CD4-positive, alpha-beta T cell (primary cell): ENCODE measurements at regions not wholly inside any gene's neighbourhood (a gene's known extent, or its start where the extent isn't known, plus 50 kb on each side); places are given as distances from the start of the nearest gene placed in this dataset.

Source experiments
- ATAC-seq: fragments of 200-7000 bp; cut with Tn5 transposase; one replicate; pipeline ENCODE4 v1.10.0; 2022; ENCODE audit warnings: mild to moderate bottlenecking; ENCODE audit not compliant: poor library complexity
- CTCF ChIA-PET: fragments of 350-600 bp; sonication (Branson Sonifier 250); formaldehyde crosslinking; loops from one replicate; lab custom pipeline; 2021; ENCODE audit warnings: antibody characterized with exemption, inconsistent platforms; lab: Charles Lee
- POLR2A ChIA-PET: fragments of 350-600 bp; sonication (Branson Sonifier 250); formaldehyde crosslinking; loops from one replicate; lab custom pipeline; 2021; ENCODE audit warnings: antibody characterized with exemption, inconsistent platforms; lab: Charles Lee
- DNase-seq, 14 experiments: peaks; one replicate each; pipeline ENCODE4 v3.0.0-alpha.2; 2013 to 2020; ENCODE audit warnings: mixed read lengths in 2 of 14
- H3K27ac ChIP-seq, 2 donors: one replicate each; pipeline versions ENCODE4 v1.5.1 to v1.7.0; 2013; ENCODE audit warnings: low read length in 2 of 2, low read depth in 1 of 2, mild to moderate bottlenecking in 1 of 2
- H3K27me3 ChIP-seq, 2 experiments: 1 replicate in 1 of 2; 2 replicates in 1 of 2; pipeline versions ENCODE4 v1.6.1 to v1.7.0; 2013; ENCODE audit warnings: low read length in 2 of 2, control low read depth in 1 of 2, mild to moderate bottlenecking in 1 of 2, moderate library complexity in 1 of 2; ENCODE audit not compliant: insufficient read depth in 2 of 2, control insufficient read depth in 1 of 2
- H3K36me3 ChIP-seq: one replicate; pipeline ENCODE4 v1.6.1; 2013; ENCODE audit warnings: low read length, control low read depth; ENCODE audit not compliant: insufficient read depth
- H3K4me1 ChIP-seq: one replicate; pipeline ENCODE4 v1.6.1; 2013; ENCODE audit warnings: low read length, control low read depth; ENCODE audit not compliant: insufficient read depth
- H3K4me3 ChIP-seq: one replicate; pipeline ENCODE4 v1.5.1; 2013; ENCODE audit warnings: mild to moderate bottlenecking, low read length, moderate library complexity
- H3K9me3 ChIP-seq, 2 experiments: 1 replicate in 1 of 2; 2 replicates in 1 of 2; pipeline versions ENCODE4 v1.6.1 to v1.7.0; 2013; ENCODE audit warnings: low read length in 2 of 2, mild to moderate bottlenecking in 2 of 2, control low read depth in 1 of 2, moderate library complexity in 1 of 2; ENCODE audit not compliant: control insufficient read depth in 1 of 2, insufficient read depth in 1 of 2
- H3K27ac Mint-ChIP-seq: one replicate; pipeline ENCODE4 v1.8.0; 2020; ENCODE audit warnings: mixed read lengths
- H3K27me3 Mint-ChIP-seq: one replicate; pipeline ENCODE4 v1.8.0; 2021; ENCODE audit warnings: mixed read lengths
- H3K36me3 Mint-ChIP-seq: one replicate; pipeline ENCODE4 v1.8.0; 2021; ENCODE audit warnings: low read depth, mixed read lengths
- H3K4me1 Mint-ChIP-seq: one replicate; pipeline ENCODE4 v1.8.0; 2021; ENCODE audit warnings: low read depth, mixed read lengths
- H3K4me3 Mint-ChIP-seq: one replicate; pipeline ENCODE4 v1.8.0; 2020; ENCODE audit warnings: mild to moderate bottlenecking, mixed read lengths
- H3K9me3 Mint-ChIP-seq: one replicate; pipeline ENCODE4 v1.8.0; 2020; ENCODE audit warnings: mixed read lengths
- intact Hi-C, 2 experiments: fragments of 100-400 bp; cut with DNase I in 1 of 2; cut with micrococcal nuclease in 1 of 2; formaldehyde crosslinking; loops; one replicate each; pipeline versions ENCODE4 v1.15.1 to v1.9.0; 2023 to 2025; cut with DNase I, micrococcal nuclease
- TF ChIP-seq, protein P1 (sequence below): fragments of 200-600 bp; IDR thresholded peaks from one replicate; pipeline ENCODE4 v1.8.0; 2022; ENCODE audit warnings: antibody characterized with exemption, mild to moderate bottlenecking

DNA sequence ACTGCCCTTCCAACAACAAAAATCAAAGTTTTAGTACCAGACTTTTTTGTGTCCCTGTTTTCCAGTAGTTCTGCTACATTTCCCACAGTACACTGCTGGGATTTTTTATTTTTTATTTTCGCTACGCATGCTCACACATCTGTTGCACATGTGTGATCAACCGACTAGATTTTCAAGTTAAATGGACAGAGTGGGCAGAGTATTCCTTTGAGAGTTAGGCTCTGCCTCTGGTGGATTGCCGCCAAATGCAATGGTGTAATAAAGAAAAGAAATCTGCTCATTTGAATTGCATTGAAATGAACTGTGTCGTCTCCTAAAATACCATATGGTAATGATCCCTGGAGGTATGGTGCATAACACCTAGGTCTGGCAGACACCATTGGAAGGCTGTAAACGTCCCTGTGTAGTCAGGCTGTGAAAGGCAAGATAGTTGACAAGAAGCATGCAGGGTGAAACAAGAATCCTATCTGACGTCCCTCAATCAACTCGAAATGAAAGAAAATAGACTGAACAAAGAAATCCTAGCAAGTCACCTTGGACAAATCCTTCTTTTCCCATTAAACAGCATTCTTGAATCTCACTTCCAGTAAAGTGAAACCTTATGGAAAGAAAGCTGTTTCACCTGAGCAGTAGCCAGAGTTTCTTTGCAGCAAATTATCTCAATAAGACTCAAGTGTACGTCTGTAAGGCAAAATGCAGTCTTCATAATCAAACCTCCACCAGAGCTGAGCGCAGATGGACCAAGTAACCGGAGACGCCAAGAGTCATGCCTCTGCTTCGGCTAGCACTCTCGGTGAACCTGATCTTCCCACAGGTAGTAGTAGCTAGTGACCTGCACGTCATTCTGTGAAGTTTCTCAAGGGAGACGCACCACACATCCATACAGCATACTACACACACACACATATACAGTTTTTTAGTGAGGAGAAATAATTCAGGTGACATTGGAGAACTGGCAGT lies 357.3 kb downstream of the CRPPA start:
- Mint-ChIP-seq H3K27me3 (no peaks in the 10 kb centered on the region), H3K4me3 (no peak overlapping the region), H3K36me3 (no peaks in the 10 kb centered on the region), H3K4me1 (peaks cover 6% of the 10 kb centered on the region), H3K9me3 (no peaks in the 10 kb centered on the region), H3K27ac (no peak overlapping the region)
- DNase-seq, result no peak
- Histone ChIP-seq H3K27ac (no peak overlapping the region), H3K27me3 (no peaks in the 10 kb centered on the region), H3K4me3 (no peak overlapping the region), H3K9me3 (no peaks in the 10 kb centered on the region), H3K4me1 (no peaks in the 10 kb centered on the region), H3K36me3 (no peaks in the 10 kb centered on the region)
- TF ChIP-seq, protein P1, sequence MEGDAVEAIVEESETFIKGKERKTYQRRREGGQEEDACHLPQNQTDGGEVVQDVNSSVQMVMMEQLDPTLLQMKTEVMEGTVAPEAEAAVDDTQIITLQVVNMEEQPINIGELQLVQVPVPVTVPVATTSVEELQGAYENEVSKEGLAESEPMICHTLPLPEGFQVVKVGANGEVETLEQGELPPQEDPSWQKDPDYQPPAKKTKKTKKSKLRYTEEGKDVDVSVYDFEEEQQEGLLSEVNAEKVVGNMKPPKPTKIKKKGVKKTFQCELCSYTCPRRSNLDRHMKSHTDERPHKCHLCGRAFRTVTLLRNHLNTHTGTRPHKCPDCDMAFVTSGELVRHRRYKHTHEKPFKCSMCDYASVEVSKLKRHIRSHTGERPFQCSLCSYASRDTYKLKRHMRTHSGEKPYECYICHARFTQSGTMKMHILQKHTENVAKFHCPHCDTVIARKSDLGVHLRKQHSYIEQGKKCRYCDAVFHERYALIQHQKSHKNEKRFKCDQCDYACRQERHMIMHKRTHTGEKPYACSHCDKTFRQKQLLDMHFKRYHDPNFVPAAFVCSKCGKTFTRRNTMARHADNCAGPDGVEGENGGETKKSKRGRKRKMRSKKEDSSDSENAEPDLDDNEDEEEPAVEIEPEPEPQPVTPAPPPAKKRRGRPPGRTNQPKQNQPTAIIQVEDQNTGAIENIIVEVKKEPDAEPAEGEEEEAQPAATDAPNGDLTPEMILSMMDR, result no peak
- ChIA-PET CTCF (no interaction called here), POLR2A (no interaction called here)
- ATAC-seq, result no peak
- intact Hi-C loops, result no loop called here

DNA sequence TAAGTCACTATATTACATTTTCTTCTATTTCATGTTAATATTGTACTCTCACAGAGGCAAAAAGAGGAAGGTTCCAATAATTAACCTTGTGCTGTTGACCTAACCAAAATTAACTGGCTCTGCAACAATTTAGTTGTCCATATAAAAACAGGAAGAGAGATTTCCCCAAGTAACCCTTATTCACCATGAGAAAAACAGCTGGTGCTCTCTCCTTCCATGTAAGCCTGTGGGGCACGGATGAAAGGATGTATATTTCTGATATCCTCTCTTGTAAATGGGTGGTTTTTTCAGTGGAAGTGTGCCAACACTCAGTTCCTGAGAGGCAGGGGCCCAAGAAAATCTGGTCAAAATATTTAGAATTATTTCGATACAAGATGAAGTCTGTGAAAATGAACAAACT lies 358.1 kb downstream of the CRPPA start:
- no peaks in the 10 kb centered on the region for H3K36me3 Mint-ChIP-seq
- Histone ChIP-seq H3K9me3 (no peaks in the 10 kb centered on the region), H3K4me3 (no peak overlapping the region), H3K27me3 (no peaks in the 10 kb centered on the region), H3K36me3 (no peaks in the 10 kb centered on the region), H3K27ac (no peak overlapping the region), H3K4me1 (no peaks in the 10 kb centered on the region)
- no peak overlapping the region for H3K27ac Mint-ChIP-seq
- TF ChIP-seq, protein P1, result no peak
- H3K4me3 Mint-ChIP-seq, result no peak overlapping the region
- no peaks in the 10 kb centered on the region for H3K27me3 Mint-ChIP-seq
- ChIA-PET POLR2A (no interaction called here), CTCF (no interaction called here)
- ATAC-seq, result no peak
- peaks cover 6% of the 10 kb centered on the region for H3K4me1 Mint-ChIP-seq
- H3K9me3 Mint-ChIP-seq, result no peaks in the 10 kb centered on the region
- no peak for DNase-seq
- intact Hi-C loops, result no loop called here

DNA sequence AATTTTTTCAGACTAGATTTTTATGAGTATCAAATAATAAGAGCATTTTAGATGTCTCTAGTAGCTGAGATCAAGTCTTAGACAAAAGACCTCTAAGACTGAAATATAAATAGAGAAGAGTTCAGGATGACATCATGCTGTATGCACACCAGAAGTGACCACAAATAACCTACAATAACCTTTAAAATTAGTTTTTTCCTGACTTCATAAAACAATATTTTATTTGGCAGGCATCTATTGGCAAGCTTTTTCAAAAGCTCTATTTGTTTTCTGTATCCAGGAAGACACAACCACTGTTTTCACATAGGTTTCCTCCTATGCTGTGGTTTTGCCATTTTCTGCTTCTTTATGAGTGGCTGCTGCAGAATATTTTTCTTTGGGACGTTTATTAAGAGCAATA lies 359.1 kb downstream of the CRPPA start:
- Mint-ChIP-seq H3K4me1 (peaks cover 6% of the 10 kb centered on the region), H3K27me3 (no peaks in the 10 kb centered on the region), H3K36me3 (no peaks in the 10 kb centered on the region), H3K4me3 (no peak overlapping the region), H3K9me3 (no peaks in the 10 kb centered on the region), H3K27ac (no peak overlapping the region)
- Histone ChIP-seq H3K4me1 (no peaks in the 10 kb centered on the region), H3K27me3 (no peaks in the 10 kb centered on the region), H3K36me3 (no peaks in the 10 kb centered on the region), H3K9me3 (no peaks in the 10 kb centered on the region), H3K4me3 (no peak overlapping the region), H3K27ac (no peak overlapping the region)
- ChIA-PET POLR2A (no interaction called here), CTCF (no interaction called here)
- ATAC-seq (no peak), DNase-seq (peak in 2 of 14 experiments; percentile 5 to 7)
- TF ChIP-seq, protein P1, result no peak
- intact Hi-C loops, result no loop called here
